H1 (cell line): ENCODE measurements at regions not wholly inside any gene's neighbourhood (a gene's known extent, or its start where the extent isn't known, plus 50 kb on each side); places are given as distances from the start of the nearest gene placed in this dataset.

ENCODE experiments used
- CTCF ChIP-seq, 3 experiments: IDR thresholded peaks; 1 replicate in 2 of 3; 2 replicates in 1 of 3; pipeline versions ENCODE4 v1.5.1 to v1.6.1; 2011; ENCODE audit warnings: low read length in 3 of 3, mild to moderate bottlenecking in 3 of 3, inconsistent platforms in 2 of 3, low read depth in 1 of 3, moderate library complexity in 1 of 3; ENCODE audit not compliant: insufficient read depth in 1 of 3; ENCODE audit errors: control extremely low read depth in 1 of 3
- GABPA ChIP-seq: IDR thresholded peaks from 2 replicates; pipeline ENCODE4 v1.6.1; 2011; ENCODE audit warnings: mild to moderate bottlenecking, low read length, moderate library complexity, borderline replicate concordance; ENCODE audit not compliant: insufficient read depth
- POLR2A ChIP-seq, 2 experiments: IDR thresholded peaks; 1 replicate in 1 of 2; 2 replicates in 1 of 2; pipeline ENCODE4 v1.6.1; 2011; ENCODE audit warnings: low read depth in 2 of 2, low read length in 2 of 2, mild to moderate bottlenecking in 2 of 2; ENCODE audit errors: control extremely low read depth in 1 of 2
- TAF1 ChIP-seq: IDR thresholded peaks from 2 replicates; pipeline ENCODE4 v1.6.1; 2011; ENCODE audit warnings: mild to moderate bottlenecking, low read depth, low read length

GRCh38 chr1:188778578-188778977 lies 1699.1 kb downstream of the BRINP3 start:
- TF ChIP-seq CTCF (IDR thresholded peaks at IDR 0.05; ENCODE audit: control extremely low read depth in 1 of 3, insufficient read depth in 1 of 3, low read depth in 1 of 3, low read length in 3 of 3) (no peak), POLR2A (IDR thresholded peaks at IDR 0.05; ENCODE audit: control extremely low read depth in 1 of 2, low read depth in 2 of 2, low read length in 2 of 2) (no peak), TAF1 (no peak), GABPA (no peak)
